HG03135 (cell line): ENCODE measurements at regions not wholly inside any gene's neighbourhood (a gene's known extent, or its start where the extent isn't known, plus 50 kb on each side); places are given as distances from the start of the nearest gene placed in this dataset.
"Not testable (repeated sequence)": the region's sequence is repeated elsewhere in the genome, so short reads cannot be mapped to it uniquely, and the experiment has no call there.

ENCODE experiments used
- ATAC-seq: cut with Tn5 transposase; IDR thresholded peaks from one replicate; pipeline ENCODE4 v1.9.1; 2021; ENCODE audit warnings: mild to moderate bottlenecking, moderate library complexity; ENCODE audit not compliant: unreplicated experiment

DNA sequence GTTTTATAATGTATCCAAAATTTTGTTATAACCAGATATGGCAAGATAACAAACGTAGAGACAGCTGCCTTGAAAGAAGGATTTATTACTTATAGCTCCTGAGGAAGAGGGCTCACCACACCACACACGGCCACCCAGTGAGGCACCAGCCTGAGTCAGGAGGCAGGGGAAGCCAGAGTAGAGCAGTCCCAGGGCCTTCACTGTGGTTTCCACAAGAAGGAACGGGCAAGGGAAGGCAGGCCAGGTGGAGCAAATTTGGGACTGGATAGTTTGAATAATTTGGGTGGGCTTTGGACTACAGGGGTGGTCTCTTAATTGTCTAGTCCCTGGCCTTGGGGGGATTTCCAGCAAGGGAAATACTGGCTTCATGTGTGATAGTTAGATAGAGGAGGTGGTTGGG is 72.5 kb downstream of the RRAGC start:
- ATAC-seq, result no peak

GRCh38 chr1:38786040-38786436 is 73.5 kb downstream of the RRAGC start:
- ATAC-seq, result no peak

GRCh38 chr1:38785285-38786039 is 74.1 kb downstream of the RRAGC start:
- no peak for ATAC-seq

DNA sequence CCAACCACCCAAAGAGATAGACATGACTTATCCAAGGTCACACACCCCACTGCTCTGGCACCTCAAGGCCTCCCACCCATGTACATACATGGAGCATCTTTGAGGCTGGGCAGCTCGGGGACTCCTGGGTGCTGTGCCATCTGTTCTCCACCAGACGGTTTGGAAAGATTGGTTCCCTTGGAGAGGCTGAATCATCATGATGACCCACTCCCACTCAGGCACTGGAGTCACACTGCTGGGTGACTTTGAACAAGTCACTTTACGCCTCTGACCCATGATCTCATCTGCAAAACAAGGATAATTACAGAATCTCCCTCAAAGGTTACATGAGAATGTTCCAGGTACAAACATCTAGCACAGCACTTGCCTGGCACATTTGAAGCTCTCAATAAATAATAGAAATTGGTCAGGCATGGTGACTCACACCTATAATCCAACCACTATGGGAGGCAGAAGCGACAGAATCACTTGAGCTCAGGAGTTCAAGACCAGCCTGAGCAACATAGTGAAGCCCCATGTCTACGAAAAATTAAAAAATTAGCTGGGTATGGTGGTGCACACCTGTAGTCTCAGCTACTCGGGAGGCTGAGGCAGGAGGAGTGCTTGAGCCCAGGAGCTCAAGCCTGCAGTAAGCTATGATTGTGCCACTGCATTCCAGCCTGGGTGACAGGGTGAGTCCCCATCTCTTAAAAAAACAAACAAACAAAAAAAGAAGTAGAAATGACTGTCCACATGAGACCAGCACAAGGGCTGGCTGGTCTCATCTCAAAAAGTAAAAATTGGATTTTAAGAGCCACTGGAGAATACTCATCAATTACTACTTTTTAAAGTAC is 74.9 kb downstream of the RRAGC start:
- no peak for ATAC-seq

DNA sequence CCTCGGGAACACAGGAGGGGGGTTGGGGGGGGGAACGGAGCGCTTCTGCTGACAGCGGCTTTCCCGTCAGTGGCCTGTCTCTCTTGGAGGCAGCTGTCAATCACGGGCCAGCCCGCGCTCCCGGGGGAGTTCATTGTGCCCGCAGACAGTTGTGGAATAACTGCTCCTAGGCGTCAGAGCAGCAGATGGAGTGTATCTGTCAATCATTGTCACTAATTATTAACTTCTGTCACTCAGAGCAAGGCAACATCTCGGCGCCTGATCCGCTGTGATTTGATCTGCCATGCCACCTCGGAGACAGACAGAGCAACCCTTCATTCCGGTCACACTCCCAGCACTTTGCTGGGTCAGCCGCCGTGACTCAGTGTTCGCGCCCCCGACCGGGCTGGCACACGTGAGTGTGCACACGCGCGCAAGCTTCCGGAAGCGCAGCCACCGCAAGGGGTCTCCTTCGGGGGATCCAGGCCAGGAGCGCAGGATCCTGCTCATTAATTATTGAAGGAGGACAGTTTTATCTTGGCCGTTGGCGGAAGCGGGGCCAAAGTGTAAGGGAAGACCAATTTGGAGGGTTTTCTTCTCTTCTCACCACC is 75.8 kb downstream of the RRAGC start:
- ATAC-seq, result no peak

- no peak for ATAC-seq
Measured at GRCh38 chr1:38781872-38782617, 77.5 kb downstream of the RRAGC start.

- no peak for ATAC-seq
Measured at GRCh38 chr1:38780133-38780532, 79.4 kb downstream of the RRAGC start.

GRCh38 chr1:38779491-38779890 is 80.1 kb downstream of the RRAGC start:
- ATAC-seq, result no peak

GRCh38 chr1:38778521-38778920 is 81.1 kb downstream of the RRAGC start:
- ATAC-seq, result no peak

DNA sequence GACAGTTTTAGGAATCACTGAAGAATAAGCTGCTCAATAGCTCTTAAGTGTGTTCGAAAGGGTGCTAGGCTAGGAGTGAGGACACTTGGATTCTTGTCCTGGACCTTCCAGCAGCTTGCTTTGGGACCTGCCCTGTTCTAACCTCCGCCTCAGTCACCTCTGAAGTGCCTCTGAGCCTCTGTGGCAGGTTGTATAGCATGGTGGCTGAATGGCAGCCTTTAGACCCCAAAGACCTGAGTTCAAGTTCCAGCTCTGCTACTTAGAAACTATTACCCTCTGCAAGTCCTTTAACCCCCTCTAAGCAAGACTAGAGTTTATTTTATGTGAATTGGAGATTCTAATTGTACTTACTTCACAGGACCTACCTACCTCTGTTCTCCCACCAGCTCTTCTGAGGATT is 81.5 kb downstream of the RRAGC start:
- no peak for ATAC-seq

GRCh38 chr1:38777464-38777957 is 82.1 kb downstream of the RRAGC start:
- ATAC-seq, result no peak

- no peak for ATAC-seq
Measured at GRCh38 chr1:38776466-38777065, 83.0 kb downstream of the RRAGC start.

DNA sequence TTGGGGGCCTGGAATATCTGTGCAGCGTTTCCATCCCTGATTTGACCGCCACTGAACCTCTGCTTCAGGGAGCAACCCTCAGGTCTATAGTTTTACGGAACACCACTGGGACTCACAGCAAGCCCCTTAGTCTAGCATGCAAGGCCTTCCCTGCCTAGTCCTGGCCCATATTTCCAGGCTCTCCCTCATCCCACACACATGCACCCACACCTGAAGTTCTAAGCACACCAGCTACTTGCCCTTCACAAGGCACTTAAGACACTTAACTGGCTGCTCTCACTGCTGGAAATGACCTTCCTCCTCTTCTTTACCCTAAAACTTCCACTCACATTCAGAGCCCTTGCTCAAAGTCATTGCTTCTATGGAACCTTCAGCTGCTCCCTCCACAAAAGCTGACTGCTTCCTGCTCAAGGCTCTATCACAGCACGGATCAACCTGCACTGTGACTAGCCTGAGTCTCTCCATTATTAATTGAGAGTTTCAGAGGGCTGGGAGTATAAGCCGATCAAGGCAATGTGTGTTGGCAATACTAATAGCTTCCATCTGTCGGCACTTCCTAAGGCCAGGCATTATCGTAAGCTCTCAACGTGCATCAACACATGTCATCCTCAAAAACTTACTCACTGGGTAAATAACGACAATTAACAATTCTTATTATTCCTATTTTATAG is 84.3 kb downstream of the RRAGC start:
- ATAC-seq, result no peak

- no peak for ATAC-seq
Measured at GRCh38 chr1:38773483-38773882, 86.1 kb downstream of the RRAGC start.

DNA sequence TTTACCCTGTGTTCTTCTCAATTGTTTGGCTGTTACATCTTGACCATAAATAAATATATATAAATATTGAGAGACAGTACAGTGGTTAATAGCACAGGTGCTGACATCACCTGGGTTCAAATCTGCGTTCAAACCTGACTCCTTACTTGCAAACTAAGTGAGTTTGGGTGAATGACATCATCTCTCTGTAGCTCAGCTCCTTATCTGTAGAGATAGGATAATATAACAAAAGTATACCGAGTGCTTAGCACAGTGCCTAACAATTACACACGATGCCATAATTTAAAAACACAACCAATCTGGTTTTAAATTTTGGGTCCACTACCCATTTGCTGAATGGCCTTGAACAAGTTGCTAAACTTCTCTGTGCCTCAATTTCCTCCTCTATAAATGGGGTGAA is 86.6 kb downstream of the RRAGC start:
- ATAC-seq, result no peak

- no peak for ATAC-seq
Measured at GRCh38 chr1:38772026-38772425, 87.5 kb downstream of the RRAGC start.

DNA sequence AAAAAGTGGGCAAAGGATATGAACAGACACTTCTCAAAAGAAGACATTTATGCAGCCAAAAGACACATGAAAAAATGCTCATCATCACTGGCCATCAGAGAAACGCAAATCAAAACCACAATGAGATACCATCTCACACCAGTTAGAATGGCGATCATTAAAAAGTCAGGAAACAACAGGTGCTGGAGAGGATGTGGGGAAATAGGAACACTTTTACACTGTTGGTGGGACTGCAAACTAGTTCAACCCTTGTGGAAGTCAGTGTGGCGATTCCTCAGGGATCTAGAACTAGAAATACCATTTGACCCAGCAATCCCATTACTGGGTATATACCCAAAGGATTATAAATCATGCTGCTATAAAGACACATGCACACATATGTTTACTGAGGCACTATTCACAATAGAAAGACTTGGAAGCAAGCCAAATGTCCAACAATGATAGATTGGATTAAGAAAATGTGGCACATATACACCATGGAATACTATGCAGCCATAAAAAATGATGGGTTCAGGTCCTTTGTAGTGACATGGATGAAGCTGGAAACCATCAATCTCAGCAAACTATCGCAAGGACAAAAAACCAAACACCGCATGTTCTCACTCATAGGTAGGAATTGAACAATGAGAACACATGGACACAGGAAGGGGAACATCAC is 88.9 kb downstream of the RRAGC start:
- not testable (repeated sequence) for ATAC-seq

DNA sequence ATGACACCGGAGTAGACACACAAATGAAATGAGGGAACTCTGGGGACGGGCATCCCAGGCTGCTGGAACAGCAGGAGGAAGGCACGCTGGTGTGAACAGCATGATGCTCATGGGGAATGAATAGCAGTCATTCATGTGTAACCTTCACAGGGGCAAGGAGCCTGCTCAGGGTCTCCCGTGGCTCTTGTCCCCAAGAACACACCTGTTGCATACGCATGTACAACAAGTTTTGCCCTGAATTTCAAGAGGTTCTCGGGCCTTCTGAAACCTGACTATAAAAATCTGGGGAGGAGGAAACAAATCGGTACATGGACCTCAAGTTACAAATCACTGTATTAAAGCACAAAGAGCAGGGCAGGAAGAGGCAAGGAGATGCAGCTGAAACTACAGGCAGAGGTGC is 93.4 kb downstream of the RRAGC start:
- ATAC-seq, result no peak

DNA sequence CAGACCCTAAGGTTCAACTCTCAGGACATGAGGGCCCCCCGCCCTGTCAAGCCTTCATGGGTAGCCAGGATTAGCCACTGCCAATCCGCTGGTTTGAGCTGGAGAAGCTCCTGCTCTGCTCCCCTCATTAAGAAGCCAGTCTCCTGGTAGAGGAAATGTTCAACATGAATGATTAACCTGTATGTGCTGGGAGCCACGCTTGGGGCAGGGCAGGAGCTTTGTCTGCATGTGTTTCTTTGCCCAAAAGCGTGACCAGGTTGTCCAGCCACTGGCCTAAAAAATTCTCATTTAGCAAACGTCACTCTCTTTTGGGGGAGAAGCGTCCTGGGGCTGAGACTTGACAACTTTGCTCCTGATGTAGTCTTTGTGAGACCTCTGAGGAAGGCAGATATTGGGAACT is 96.5 kb downstream of the RRAGC start:
- no peak for ATAC-seq

DNA sequence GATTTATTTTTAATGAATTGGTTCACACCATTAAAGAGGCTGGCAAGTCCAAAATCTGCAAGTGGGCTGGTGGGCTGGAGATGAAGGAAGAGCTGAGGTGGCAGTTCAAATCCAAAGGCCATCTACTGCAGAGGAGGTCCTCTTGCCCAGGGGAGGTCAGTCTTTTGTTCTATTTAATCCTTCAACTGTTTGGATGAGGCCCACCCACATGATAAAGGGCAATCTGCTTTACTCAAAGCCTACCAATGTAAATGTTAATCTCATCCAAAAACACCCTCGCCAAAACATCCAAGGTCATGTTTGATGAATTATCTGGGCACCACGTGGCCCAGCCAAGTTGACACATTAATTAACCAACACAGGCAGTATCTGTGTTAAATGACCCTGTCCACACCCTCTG is 99.0 kb downstream of the RRAGC start:
- no peak for ATAC-seq
